H9 (cell line): ENCODE measurements at regions not wholly inside any gene's neighbourhood (a gene's known extent, or its start where the extent isn't known, plus 50 kb on each side); places are given as distances from the start of the nearest gene placed in this dataset.

Experiments used
- DNase-seq: peaks from one replicate; pipeline ENCODE4 v3.0.0-alpha.2; 2017
- H2AFZ ChIP-seq: one replicate; pipeline ENCODE4 v1.6.1; 2013; ENCODE audit warnings: mild to moderate bottlenecking, low read length, control low read depth, moderate library complexity
- H2AK5ac ChIP-seq: 2 replicates; pipeline ENCODE4 v1.6.1; 2013; ENCODE audit warnings: low read length, control low read depth, mixed read lengths; ENCODE audit not compliant: insufficient read length
- H2BK120ac ChIP-seq: one replicate; pipeline ENCODE4 v1.6.1; 2013; ENCODE audit warnings: low read depth, mild to moderate bottlenecking, low read length, control low read depth, inconsistent platforms; ENCODE audit not compliant: poor library complexity, severe bottlenecking
- H2BK12ac ChIP-seq: 2 replicates; pipeline ENCODE4 v1.6.1; 2013; ENCODE audit warnings: low read length, control low read depth, mixed read lengths, low read depth; ENCODE audit not compliant: insufficient read length
- H2BK15ac ChIP-seq: 2 replicates; pipeline ENCODE4 v1.6.1; 2013; ENCODE audit warnings: low read depth, low read length, control low read depth
- H2BK20ac ChIP-seq: one replicate; pipeline ENCODE4 v1.6.1; 2013; ENCODE audit warnings: low read depth, mild to moderate bottlenecking, low read length, control low read depth, inconsistent platforms; ENCODE audit not compliant: poor library complexity, severe bottlenecking
- H2BK5ac ChIP-seq: 2 replicates; pipeline ENCODE4 v1.6.1; 2013; ENCODE audit warnings: low read length, control low read depth, mixed read lengths; ENCODE audit not compliant: insufficient read length
- H3K14ac ChIP-seq: 2 replicates; pipeline ENCODE4 v1.6.1; 2013; ENCODE audit warnings: low read length, control low read depth; ENCODE audit not compliant: insufficient read depth
- H3K18ac ChIP-seq: 2 replicates; pipeline ENCODE4 v1.6.1; 2013; ENCODE audit warnings: low read depth, mild to moderate bottlenecking, mixed read lengths, low read length, control low read depth; ENCODE audit not compliant: insufficient read length
- H3K23ac ChIP-seq: 2 replicates; pipeline ENCODE4 v1.6.1; 2013; ENCODE audit warnings: low read length, control low read depth, mixed read lengths, low read depth; ENCODE audit not compliant: insufficient read length
- H3K23me2 ChIP-seq: 2 replicates; pipeline ENCODE4 v1.6.1; 2013; ENCODE audit warnings: low read depth, mild to moderate bottlenecking, mixed read lengths, low read length, control low read depth; ENCODE audit not compliant: insufficient read length, poor library complexity, severe bottlenecking
- H3K27ac ChIP-seq: 2 replicates; pipeline ENCODE4 v1.5.1; 2013; ENCODE audit warnings: low read length, control low read depth, mixed read lengths, low read depth; ENCODE audit not compliant: insufficient read length
- H3K27me3 ChIP-seq: 2 replicates; pipeline ENCODE4 v1.6.1; 2013; ENCODE audit warnings: low read length, control low read depth, inconsistent platforms; ENCODE audit not compliant: insufficient read depth
- H3K4ac ChIP-seq: 2 replicates; pipeline ENCODE4 v1.6.1; 2013; ENCODE audit warnings: low read depth, mild to moderate bottlenecking, control low read depth, inconsistent platforms, low read length, moderate library complexity
- H3K4me1 ChIP-seq: 2 replicates; pipeline ENCODE4 v1.6.1; 2013; ENCODE audit warnings: low read length, control low read depth, inconsistent platforms; ENCODE audit not compliant: insufficient read depth
- H3K4me2 ChIP-seq: 2 replicates; pipeline ENCODE4 v1.6.1; 2013; ENCODE audit warnings: low read length, control low read depth, mixed read lengths; ENCODE audit not compliant: insufficient read length, insufficient read depth
- H3K56ac ChIP-seq: 2 replicates; pipeline ENCODE4 v1.6.1; 2013; ENCODE audit warnings: low read depth, mild to moderate bottlenecking, mixed read lengths, low read length, control low read depth; ENCODE audit not compliant: insufficient read length
- H3K79me1 ChIP-seq: 2 replicates; pipeline ENCODE4 v1.6.1; 2013; ENCODE audit warnings: low read depth, mild to moderate bottlenecking, moderate library complexity, low read length, control low read depth, inconsistent platforms; ENCODE audit not compliant: insufficient read depth, poor library complexity, severe bottlenecking
- H3K79me2 ChIP-seq: 2 replicates; pipeline ENCODE4 v1.6.1; 2013; ENCODE audit warnings: low read length, control low read depth, inconsistent platforms; ENCODE audit not compliant: insufficient read depth
- H3K9ac ChIP-seq: 2 replicates; pipeline ENCODE4 v1.6.1; 2013; ENCODE audit warnings: low read length, control low read depth, mixed read lengths; ENCODE audit not compliant: insufficient read length; ENCODE audit errors: extremely low read depth
- H3K9me3 ChIP-seq: one replicate; pipeline ENCODE4 v1.6.1; 2013; ENCODE audit warnings: low read depth, low read length, inconsistent platforms; ENCODE audit not compliant: control insufficient read depth
- H3T11ph ChIP-seq: one replicate; pipeline ENCODE4 v1.6.1; 2013; ENCODE audit warnings: mild to moderate bottlenecking, low read length, control low read depth, inconsistent platforms
- H4K20me1 ChIP-seq: one replicate; pipeline ENCODE4 v1.6.1; 2013; ENCODE audit not compliant: control insufficient read depth, insufficient read length, insufficient read depth
- H4K5ac ChIP-seq: 2 replicates; pipeline ENCODE4 v1.6.1; 2013; ENCODE audit warnings: low read depth, mild to moderate bottlenecking, mixed read lengths, low read length, control low read depth; ENCODE audit not compliant: insufficient read length
- H4K8ac ChIP-seq: replicated peaks from 2 replicates; pipeline ENCODE4 v1.6.1; 2013; ENCODE audit warnings: low read length, control low read depth, mixed read lengths, low read depth; ENCODE audit not compliant: insufficient read length
- H4K91ac ChIP-seq: 2 replicates; pipeline ENCODE4 v1.6.1; 2013; ENCODE audit warnings: low read depth, mild to moderate bottlenecking, moderate library complexity, mixed read lengths, low read length, control low read depth; ENCODE audit not compliant: insufficient read length
- H3K27ac Mint-ChIP-seq, 3 experiments: 2 replicates in 2 of 3; 3 replicates in 1 of 3; pipeline ENCODE4 v1.8.0; 2020 to 2021; ENCODE audit warnings: mixed read lengths in 3 of 3, mild to moderate bottlenecking in 1 of 3, moderate library complexity in 1 of 3
- H3K27me3 Mint-ChIP-seq: 2 replicates; pipeline ENCODE4 v1.8.0; 2021; ENCODE audit warnings: low read depth, mild to moderate bottlenecking, moderate library complexity, mixed read lengths
- H3K36me3 Mint-ChIP-seq, 3 experiments: 2 replicates in 2 of 3; 3 replicates in 1 of 3; pipeline ENCODE4 v1.8.0; 2020 to 2021; ENCODE audit warnings: low read depth in 3 of 3, mixed read lengths in 3 of 3; ENCODE audit not compliant: insufficient read depth in 1 of 3
- H3K4me1 Mint-ChIP-seq, 2 experiments: 2 replicates each; pipeline ENCODE4 v1.8.0; 2020; ENCODE audit warnings: mixed read lengths in 2 of 2
- H3K4me3 Mint-ChIP-seq, 2 experiments: 2 replicates in 1 of 2; 3 replicates in 1 of 2; pipeline ENCODE4 v1.8.0; 2020 to 2021; ENCODE audit warnings: mild to moderate bottlenecking in 2 of 2, mixed read lengths in 2 of 2, moderate library complexity in 1 of 2
- H3K9me3 Mint-ChIP-seq, 2 experiments: 2 replicates in 1 of 2; 3 replicates in 1 of 2; pipeline ENCODE4 v1.8.0; 2020; ENCODE audit warnings: mild to moderate bottlenecking in 2 of 2, mixed read lengths in 2 of 2, moderate library complexity in 1 of 2
- WGBS: extraction: QIAGEN DNeasy Blood & Tissue Kit; methylation state at CpG from one replicate; pipeline ENCODE4 v1.1.7; 2013; ENCODE audit warnings: missing lambda C conversion rate, low lambda C conversion rate, mixed read lengths; ENCODE audit not compliant: insufficient read length; ENCODE audit errors: extremely low coverage; 5-methylcytosine and 5-hydroxymethylcytosine counted together
- TF ChIP-seq, protein P1 (sequence below): fragments of 200-600 bp; sonication (generic); conservative IDR thresholded peaks from 3 replicates; pipeline ENCODE4 v1.8.0; 2021; ENCODE audit warnings: antibody characterized with exemption, mild to moderate bottlenecking

- no peak overlapping the region for H2BK15ac ChIP-seq
- Mint-ChIP-seq H3K36me3 (no peaks in the 10 kb centered on the region), H3K4me3 (no peak overlapping the region), H3K4me1 (peaks cover 0 to 3% of the 10 kb centered on the region in 2 experiments; a peak in 2 of 4 replicates), H3K9me3 (no peaks in the 10 kb centered on the region), H3K27ac (no peak overlapping the region), H3K27me3 (peaks cover 1% of the 10 kb centered on the region; the same call in 1 of the 2 replicates)
- no peak overlapping the region for H3K4me2 ChIP-seq
- no peak overlapping the region for H3K9ac ChIP-seq
- no peaks in the 10 kb centered on the region for H3K9me3 ChIP-seq
- TF ChIP-seq, protein P1, sequence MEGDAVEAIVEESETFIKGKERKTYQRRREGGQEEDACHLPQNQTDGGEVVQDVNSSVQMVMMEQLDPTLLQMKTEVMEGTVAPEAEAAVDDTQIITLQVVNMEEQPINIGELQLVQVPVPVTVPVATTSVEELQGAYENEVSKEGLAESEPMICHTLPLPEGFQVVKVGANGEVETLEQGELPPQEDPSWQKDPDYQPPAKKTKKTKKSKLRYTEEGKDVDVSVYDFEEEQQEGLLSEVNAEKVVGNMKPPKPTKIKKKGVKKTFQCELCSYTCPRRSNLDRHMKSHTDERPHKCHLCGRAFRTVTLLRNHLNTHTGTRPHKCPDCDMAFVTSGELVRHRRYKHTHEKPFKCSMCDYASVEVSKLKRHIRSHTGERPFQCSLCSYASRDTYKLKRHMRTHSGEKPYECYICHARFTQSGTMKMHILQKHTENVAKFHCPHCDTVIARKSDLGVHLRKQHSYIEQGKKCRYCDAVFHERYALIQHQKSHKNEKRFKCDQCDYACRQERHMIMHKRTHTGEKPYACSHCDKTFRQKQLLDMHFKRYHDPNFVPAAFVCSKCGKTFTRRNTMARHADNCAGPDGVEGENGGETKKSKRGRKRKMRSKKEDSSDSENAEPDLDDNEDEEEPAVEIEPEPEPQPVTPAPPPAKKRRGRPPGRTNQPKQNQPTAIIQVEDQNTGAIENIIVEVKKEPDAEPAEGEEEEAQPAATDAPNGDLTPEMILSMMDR, result no peak
- no peak overlapping the region for H3K4ac ChIP-seq
- H4K5ac ChIP-seq, result no peak overlapping the region
- peaks cover 2% of the 10 kb centered on the region for H3K4me1 ChIP-seq
- H4K91ac ChIP-seq, result no peak overlapping the region
- no peak overlapping the region for H3K56ac ChIP-seq
- H3K27ac ChIP-seq, result no peak overlapping the region
- H2AK5ac ChIP-seq, result no peak overlapping the region
- H3K79me2 ChIP-seq, result no peaks in the 10 kb centered on the region
- H3K23ac ChIP-seq, result no peak overlapping the region
- no peak for DNase-seq
- H2AFZ ChIP-seq, result no peak overlapping the region
- H3K79me1 ChIP-seq, result no peaks in the 10 kb centered on the region
- no peak overlapping the region for H2BK20ac ChIP-seq
- H2BK120ac ChIP-seq, result no peak overlapping the region
- H4K20me1 ChIP-seq, result no peaks in the 10 kb centered on the region
- H4K8ac ChIP-seq, result no peak overlapping the region
- no peak overlapping the region for H2BK5ac ChIP-seq
- no peak overlapping the region for H3K18ac ChIP-seq
- WGBS, result no CpG with 5 or more reads among the region's 6 CpGs
- H2BK12ac ChIP-seq, result no peak overlapping the region
- no peak overlapping the region for H3K14ac ChIP-seq
- H3K23me2 ChIP-seq, result no peaks in the 10 kb centered on the region
- no peak overlapping the region for H3T11ph ChIP-seq
- no peaks in the 10 kb centered on the region for H3K27me3 ChIP-seq
Measured at GRCh38 chr16:6133009-6133557, 1035.5 kb upstream of the EEF2KMT start.
